ELF-1 (cell line): ENCODE measurements at regions not wholly inside any gene's neighbourhood (a gene's known extent, or its start where the extent isn't known, plus 50 kb on each side); places are given as distances from the start of the nearest gene placed in this dataset.

Experiments used
- DNase-seq: peaks from one replicate; pipeline ENCODE4 v3.0.0-alpha.2; 2016; ENCODE audit warnings: low read depth, low spot score

- no peak for DNase-seq
Measured at GRCh38 chr3:72405943-72406566, 442.2 kb downstream of the SHQ1 start.

GRCh38 chr3:72401005-72401545, 447.2 kb downstream of the SHQ1 start:
- DNase-seq = no peak

GRCh38 chr3:72398781-72399180, 449.5 kb downstream of the SHQ1 start:
- DNase-seq = no peak

GRCh38 chr3:72397586-72397985, 450.7 kb downstream of the SHQ1 start:
- DNase-seq = no peak

- no peak for DNase-seq
Measured at GRCh38 chr3:72396899-72397298, 451.3 kb downstream of the SHQ1 start.

GRCh38 chr3:72395776-72396311, 452.4 kb downstream of the SHQ1 start:
- no peak for DNase-seq

- DNase-seq = no peak
Measured at GRCh38 chr3:72393455-72393854, 454.8 kb downstream of the SHQ1 start.

- no peak for DNase-seq
Measured at GRCh38 chr3:72391659-72392058, 456.6 kb downstream of the SHQ1 start.

GRCh38 chr3:72390841-72391240, 457.4 kb downstream of the SHQ1 start:
- no peak for DNase-seq

- DNase-seq = no peak
Measured at GRCh38 chr3:72388644-72389043, 459.6 kb downstream of the SHQ1 start.

GRCh38 chr3:72388117-72388516, 460.1 kb downstream of the SHQ1 start:
- DNase-seq = no peak

- DNase-seq = no peak
Measured at GRCh38 chr3:72386327-72387000, 461.8 kb downstream of the SHQ1 start.

- DNase-seq = no peak
Measured at GRCh38 chr3:72385167-72385566, 463.1 kb downstream of the SHQ1 start.

- no peak for DNase-seq
Measured at GRCh38 chr3:72384602-72385001, 463.6 kb downstream of the SHQ1 start.

- DNase-seq = no peak
Measured at GRCh38 chr3:72383883-72384282, 464.4 kb downstream of the SHQ1 start.

GRCh38 chr3:72383230-72383629, 465.0 kb downstream of the SHQ1 start:
- no peak for DNase-seq

- DNase-seq = no peak
Measured at GRCh38 chr3:72382460-72382859, 465.8 kb downstream of the SHQ1 start.

- DNase-seq = no peak
Measured at GRCh38 chr3:72381584-72381983, 466.7 kb downstream of the SHQ1 start.

- DNase-seq = no peak
Measured at GRCh38 chr3:72380711-72381493, 467.3 kb downstream of the SHQ1 start.

GRCh38 chr3:72380193-72380592, 468.1 kb downstream of the SHQ1 start:
- DNase-seq = no peak

GRCh38 chr3:72379500-72380187, 468.6 kb downstream of the SHQ1 start:
- no peak for DNase-seq

- no peak for DNase-seq
Measured at GRCh38 chr3:72378287-72378686, 470.0 kb downstream of the SHQ1 start.
